CD4-positive, alpha-beta T cell treated with Interleukin-10 for 1 hour (primary cell): ENCODE measurements at regions not wholly inside any gene's neighbourhood (a gene's known extent, or its start where the extent isn't known, plus 50 kb on each side); places are given as distances from the start of the nearest gene placed in this dataset.

Experiments
- DNase-seq: peaks from one replicate; pipeline ENCODE4 v3.0.0-alpha.2; 2020

DNA sequence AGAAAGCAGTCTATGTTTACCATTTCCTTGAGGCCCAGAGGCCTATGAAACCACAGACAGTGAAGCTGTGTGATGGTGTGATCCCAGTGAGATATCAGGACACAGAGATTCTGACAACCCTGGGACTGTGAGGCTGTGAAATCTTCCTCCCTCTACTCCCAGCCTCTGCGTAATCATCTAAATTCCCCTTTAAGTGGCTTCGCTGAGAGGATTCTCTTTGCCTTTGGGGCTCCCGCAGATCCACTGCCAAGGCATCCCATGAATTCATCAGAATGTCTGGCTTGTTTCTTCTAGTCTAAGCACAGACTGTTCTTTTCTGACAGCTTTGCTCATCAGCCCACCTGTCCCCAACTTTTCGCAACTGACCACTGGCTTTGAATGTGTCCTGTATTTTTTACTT lies 901.2 kb upstream of the NR2F2 start:
- no peak for DNase-seq

DNA sequence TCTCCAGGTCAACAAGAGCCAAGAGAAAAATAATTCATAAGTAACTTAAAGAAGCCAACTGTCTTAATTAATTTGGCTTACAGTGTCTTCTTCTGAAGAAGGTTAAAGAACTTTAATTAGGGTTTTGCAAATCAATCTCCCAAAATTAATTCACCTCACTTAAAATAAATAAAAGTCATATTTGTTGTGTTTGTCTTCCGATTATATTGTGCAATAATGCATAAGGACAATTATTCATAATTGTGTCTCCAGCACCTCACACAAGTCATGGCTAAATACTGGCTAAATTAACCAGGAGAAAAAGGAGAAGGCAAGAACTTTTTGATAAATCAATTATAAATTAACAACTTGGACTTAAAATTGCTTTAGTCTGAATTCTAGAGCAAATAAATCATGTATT lies 899.0 kb upstream of the NR2F2 start:
- no peak for DNase-seq

DNA sequence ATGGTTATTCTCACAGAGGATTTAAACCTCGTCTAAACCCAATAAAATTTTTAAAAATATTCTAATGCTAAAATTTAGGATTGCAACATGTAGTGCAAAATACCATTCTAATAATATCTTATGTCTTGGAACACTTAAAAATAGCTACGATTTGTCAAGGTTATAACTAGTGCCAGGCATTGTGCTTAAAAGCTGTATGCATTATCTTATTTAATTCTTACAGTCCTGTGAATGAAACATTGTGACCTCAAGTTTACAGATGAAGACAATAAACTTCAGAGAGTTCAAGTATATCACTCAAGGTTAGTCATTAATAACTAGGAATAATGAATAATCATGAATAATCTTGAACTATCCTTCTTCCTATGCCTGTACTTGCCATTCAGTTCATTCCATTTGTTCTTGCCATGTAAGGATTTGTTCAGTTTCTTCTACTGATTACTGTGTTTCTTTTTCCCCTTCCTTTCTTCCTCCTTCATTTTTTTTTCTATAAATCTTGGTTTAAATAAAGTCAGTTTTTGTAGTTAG lies 897.6 kb upstream of the NR2F2 start:
- DNase-seq: no peak

DNA sequence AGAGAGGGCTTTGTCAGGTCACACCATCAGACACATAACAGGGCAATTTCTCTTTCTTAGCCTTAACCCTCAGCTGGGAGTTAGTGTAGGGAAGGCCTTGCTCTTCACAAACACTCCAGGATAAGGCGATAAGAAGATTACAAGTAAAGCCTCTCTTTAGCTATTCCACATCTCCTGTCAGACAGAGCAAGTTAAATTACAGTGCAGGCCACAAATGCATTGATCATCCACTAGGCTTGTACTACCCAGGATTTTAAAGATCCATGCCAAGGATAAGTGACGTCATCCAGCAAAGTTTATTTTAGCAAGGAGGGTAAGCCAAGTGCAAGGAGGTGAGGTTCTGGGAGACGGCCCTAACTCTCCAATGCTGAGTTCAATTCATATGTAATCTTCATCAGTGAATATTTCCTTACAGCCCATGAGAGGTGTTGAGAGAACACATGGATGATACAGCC lies 890.6 kb upstream of the NR2F2 start:
- no peak for DNase-seq

DNA sequence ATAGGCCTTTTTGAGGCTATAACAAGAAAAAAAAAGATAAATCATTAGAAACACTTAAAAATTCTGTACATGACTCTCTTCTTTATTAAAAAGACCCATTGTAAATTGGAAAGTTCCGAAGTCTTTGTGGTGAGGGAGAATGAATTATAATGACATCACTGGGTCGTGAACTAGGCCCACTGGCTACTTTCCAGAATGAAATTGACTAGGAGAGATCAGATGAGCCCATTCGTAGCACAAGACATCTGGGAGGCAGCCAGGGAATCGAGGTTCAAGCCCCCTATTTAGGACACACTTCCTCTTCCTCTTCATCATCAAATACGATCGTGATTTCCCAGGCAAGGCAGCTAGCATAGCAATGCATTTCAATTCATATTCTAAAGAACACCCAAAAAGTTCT lies 889.8 kb upstream of the NR2F2 start:
- DNase-seq: no peak

DNA sequence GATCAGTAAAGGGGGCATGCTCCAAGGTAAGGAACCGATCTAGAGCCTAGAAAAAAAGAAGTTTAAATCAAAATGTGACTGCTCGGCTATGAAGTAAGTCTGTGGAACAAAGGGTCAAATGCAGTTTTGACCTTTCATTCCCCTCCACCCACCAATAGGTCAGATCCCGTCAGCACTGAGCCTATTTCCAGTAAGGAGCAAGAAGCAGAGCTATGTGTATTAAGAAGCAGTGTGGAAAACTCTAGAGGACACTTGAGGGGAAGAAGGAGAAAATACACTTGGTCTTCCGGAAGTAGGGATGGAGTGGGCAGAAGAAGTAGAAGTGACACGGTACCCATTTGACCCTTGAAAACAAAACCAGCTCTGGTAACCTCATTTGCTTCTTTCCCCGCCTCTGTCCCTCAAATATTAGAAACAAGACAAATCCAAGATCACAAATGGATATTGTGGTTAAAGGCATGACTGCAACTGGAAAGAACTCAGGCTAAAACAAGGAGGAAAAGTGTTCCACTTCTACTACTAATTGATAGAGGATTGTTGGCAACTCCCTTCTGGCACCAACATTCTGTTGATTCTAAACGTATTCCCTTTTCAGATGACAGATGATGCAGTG lies 888.3 kb upstream of the NR2F2 start:
- DNase-seq: no peak

DNA sequence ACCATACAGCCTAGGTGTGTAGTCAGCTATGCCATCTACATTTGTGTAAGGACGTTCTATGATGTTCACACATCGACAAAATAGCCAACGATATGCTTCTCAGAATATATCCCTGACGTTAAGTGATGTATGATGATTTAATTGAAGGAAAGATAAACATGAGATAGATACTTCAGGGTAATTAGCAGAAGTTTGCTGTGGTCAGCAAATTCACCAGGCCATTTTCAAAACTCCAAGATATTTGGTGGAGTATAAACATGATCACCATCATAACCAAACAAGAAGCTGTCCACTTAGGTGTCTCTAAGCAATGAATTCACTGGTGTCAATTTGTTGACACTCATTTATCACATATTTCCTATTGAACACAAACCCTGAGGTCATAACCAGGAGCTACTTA lies 885.6 kb upstream of the NR2F2 start:
- no peak for DNase-seq

DNA sequence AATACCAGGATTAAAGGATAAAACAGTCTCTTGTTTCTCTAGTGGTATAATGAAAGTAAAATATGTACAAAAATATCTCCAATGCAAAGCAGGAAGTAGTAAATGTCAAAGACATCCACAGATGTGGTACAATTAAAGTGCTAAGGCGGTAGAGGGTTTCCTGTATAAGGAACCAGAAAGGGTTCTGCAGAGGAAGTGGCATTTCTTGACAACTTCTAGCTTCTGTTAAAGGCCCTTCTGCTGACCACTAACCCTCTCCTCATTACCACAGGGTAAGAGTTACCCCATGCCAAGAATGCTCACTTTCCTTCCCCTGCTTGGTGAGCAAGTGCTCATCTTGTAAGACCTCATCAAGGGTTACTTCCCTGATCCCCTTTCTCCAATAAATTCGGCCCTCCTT lies 883.6 kb upstream of the NR2F2 start:
- peak; percentile 51 for DNase-seq

DNA sequence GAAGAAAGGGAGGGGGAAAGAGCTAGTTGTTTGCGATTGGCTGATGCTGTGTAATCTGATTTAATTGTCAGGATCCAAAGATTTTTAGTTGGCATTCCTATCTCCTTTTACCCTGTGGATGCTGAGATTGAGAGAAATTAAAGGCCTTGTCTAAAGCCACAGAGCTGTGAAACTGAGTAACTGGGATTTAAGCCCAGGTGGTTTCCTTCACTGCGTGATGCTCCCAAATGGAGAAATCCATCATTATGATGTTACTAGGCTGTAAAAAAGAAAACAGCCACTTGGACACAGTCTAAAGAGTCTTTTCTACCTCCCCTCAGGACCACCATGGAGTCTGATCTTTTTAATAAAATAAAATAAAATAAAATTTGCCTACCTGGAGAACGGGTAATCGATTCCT lies 883.0 kb upstream of the NR2F2 start:
- DNase-seq: no peak

DNA sequence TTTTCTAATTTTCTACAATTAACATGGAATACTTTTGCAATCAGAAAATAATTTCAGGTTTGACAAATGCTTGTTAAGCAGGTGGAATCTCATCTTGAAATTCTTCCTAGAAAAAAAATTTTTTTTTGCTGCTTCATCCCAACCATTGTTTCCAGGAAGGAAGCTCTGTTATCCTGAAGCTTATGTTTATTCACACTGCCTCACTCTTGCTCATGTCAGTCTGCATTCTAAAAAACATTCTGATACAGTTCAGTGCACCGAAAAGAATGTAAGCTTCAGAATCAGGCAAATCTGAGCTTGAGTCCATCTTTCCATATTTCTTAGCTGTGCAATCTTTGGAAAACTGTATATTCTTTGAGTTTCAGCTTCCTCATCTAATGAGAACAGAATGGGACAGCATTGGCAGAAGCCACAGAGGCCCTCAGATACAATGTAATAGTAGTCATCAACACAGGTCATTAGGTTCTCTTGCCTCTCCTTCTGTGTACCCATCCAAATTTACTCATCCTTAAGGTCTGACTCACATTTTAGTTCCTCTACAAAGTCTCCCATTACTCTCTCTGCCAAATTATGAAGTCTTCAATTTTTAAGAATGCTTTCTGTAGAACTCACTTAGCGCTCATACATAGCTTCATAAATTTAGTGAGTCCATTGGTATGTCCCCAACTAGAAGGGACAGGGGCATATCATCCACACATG lies 881.8 kb upstream of the NR2F2 start:
- DNase-seq: no peak

DNA sequence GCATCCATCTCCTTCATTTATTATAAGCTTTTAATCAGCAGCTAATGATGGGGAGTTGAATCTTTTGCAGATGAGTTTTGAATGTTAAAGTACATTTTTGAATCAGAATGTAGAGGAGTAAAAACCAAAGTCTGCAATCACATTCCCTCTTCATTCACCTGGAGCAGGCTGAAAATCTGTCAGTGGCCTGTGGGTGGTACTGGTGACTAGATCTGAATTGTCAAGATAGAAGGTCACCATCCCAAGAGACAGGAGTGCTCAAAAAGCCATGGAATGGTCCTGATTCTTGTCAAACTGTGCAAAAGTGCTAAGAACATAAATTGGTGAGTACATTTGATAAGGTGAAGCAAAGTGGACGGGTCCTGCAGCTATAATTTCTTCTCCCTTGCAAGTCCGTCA lies 881.3 kb upstream of the NR2F2 start:
- DNase-seq: no peak

DNA sequence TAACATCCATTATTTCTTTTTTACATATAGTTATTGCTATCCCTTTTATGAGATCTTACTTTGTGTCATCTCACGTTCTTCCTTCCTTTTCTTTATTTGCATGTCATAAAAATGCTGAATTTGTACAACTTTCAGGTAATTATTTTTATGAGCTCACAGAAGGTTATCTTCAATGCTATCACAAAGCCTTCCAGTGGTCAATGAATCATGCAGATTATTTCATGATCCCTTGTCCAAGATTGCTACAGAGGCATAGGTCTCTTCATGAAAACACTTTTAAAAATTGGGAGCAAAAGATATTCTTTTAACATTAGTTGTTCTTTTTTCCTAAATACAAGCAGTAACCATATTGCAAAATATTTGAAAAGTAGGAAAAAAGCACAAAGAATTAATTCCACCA lies 880.1 kb upstream of the NR2F2 start:
- no peak for DNase-seq

DNA sequence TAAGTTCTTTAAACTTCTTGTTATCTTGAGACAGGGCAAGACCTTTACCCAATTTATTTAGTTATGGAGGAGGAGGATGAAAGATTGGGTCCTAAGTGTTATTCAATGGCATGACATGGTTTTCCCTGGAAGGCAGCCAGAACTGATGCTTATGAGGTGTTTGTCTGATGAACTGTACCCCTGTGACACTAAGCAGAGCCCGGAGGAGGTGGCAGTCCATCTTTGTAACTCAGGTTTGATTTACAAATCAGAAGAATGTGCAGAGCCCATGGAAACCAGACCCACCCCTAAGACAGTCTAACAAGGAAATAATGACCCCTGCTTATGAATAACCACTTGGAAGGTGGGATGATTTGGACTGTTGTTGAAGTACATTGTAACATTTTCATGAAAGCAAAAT lies 878.6 kb upstream of the NR2F2 start:
- no peak for DNase-seq

DNA sequence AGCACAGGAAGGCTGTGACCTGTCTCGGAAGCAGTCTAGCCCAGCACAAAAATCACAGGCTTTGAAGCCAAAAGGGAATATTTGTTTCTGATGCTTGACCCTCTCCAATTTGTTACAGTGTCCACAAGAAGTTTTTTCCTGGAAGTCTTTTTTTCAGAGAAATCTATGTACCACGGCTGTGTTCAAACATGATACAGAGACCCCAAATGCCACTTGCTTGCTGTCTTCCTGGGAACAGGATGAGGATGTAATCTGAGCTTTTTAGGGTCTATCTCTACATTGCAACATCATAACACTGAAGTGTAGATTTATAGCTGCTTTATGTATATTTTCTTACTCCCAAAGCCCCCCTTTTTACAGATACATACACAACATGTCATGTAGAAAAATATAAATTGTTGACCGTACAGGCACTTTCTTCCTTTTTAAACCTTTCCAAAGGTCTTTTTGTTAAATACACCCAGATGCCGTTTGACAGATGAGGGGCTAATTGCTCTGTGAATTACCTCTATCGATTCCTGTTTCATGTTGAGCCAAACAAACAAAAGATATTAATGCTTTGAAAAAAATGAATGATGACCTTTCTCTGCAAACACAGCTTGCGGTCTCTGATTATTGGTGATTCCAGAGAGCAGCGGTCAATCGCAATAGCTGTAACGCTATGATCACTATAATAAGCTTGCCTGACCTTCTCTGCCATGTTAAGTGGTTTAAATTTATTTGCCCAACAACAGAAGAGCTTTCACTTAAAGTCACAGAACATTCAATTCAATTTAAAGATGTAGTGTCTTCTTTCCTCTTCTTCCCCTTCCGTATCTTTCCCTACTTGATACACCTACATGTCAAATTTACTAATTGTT lies 875.9 kb upstream of the NR2F2 start:
- no peak for DNase-seq

DNA sequence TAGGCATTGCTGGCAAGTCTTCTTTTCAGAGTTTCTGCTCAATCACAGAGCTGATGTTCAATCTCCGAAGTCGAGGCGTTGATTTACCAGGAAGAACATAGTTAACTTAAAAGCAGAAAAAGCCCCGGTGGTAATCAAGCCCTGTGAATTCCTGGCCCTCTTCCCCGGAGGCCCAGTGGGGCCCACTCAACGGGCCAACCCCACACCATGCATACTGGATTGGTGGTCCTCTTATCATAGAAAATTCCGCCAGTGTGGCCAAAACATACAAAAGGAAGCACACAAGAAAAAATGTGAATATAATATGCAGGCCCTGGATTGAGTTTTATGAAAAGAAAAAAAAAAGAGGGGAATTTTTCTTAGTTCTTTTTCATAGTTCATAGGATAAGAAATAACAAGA lies 873.0 kb upstream of the NR2F2 start:
- DNase-seq: no peak

DNA sequence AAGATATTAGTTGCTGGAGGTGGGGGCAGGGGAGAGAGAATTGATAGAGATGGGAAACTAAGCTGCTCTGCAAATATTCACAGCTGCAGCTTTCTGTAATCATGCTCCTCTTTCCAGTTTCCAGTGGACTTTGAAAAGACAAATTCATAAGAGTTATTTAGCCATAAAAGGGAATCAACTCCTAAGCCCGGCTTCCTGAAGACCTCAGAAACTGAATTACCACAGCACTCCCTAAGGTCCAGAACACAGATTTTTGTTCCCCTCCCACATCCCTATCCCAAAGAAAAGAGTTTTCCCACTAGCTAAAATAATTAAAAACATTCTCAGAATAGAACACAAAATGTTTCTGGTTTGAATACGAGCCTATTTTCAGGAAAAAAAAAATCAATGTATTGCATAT lies 871.8 kb upstream of the NR2F2 start:
- DNase-seq: no peak

DNA sequence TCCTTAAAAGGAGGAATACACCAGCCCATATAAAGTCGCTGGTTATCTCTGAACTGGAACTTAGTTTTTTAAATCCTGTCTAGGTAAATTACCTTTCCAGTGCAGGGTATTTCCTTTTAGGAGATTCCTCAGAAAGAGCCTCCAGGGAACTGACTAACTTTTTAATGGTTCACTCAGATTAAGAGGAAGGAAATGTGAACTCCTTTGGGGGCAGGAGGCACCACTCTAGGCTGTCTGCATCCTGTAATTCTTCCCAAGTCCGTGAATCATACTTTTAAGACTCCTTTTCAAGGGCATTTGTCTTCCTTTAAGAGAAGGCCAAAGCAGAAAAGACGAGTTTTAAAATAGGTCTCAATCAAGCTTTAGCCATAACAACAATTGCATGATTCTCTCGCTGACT lies 871.2 kb upstream of the NR2F2 start:
- no peak for DNase-seq

DNA sequence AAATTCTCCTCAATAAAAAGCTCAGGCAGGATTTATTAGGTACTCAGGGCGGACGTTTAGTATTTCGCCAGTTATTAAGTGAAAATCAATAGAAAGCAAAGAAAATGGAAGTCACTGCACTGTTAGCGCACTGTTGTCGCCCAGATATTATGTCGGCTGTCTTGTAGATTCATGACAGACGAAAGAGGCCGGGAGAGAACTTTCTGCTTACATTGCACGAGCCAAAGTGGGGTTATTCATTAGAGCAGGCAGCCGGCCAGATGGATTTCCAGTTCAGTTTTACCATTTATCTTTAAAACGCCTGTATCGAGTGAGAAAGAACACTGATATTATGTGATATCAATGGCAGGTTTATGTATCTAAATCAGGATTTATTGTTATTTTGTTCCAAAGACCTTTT lies 866.0 kb upstream of the NR2F2 start:
- no peak for DNase-seq

DNA sequence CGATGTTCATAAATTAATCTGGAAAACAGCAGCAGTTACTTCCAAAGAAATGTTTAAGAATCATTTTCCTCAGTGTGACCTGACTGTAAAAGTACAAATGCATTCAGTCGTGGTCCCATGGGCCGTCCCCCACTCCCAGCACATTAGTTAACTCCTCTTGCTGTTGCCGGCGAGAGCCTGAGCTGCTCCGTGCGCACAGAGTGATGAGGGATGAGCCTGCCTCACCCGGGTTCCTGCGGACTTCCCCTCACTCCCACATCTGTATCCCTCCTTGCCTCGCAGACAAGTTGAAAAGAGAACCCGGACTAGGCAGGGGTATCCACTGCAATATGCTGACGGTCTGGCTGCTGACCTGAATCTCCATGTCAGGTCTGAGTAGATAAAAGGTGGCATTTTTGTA lies 861.7 kb upstream of the NR2F2 start:
- DNase-seq: no peak

DNA sequence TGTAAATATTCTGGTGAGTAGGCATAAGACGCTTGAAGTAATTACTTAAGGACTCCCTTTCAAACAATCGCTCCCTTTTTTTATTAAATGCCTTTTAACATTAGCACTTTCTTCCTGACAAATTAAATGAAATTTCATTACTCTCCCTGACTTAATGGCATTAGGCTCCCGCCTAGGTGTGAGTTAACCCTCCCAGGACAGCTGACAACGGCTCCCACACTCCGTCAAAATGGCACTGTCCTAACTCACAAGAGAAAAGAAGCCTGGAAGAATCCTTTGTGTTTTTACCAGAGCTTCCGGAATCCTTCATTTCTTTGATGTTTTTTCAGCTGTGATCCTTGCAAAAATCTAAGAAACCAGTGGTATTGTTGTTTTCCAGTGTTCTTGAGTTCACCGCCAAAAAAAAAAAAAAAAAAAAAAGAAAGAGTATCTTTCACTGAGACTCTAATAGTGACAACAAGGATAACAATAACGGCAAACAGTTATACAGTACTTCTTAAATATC lies 861.0 kb upstream of the NR2F2 start:
- no peak for DNase-seq

DNA sequence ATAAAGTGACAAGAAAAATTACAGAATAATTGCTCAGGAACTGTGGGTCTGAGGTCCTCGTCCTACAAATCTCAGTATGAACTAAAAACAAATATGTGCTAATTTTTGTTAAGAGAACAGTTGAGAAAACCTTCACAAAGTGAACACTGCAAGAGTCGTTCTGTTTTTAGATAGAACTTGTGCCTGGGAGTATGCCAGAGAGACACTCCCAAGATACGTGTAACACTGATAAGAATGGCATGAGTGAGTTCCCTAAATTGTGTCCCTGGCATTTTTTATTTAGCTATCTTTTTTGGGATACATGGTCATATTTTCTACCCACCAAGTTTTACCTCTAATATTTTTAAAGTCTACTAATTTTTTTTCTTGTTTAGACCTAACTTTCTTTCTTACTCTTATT lies 860.0 kb upstream of the NR2F2 start:
- no peak for DNase-seq

DNA sequence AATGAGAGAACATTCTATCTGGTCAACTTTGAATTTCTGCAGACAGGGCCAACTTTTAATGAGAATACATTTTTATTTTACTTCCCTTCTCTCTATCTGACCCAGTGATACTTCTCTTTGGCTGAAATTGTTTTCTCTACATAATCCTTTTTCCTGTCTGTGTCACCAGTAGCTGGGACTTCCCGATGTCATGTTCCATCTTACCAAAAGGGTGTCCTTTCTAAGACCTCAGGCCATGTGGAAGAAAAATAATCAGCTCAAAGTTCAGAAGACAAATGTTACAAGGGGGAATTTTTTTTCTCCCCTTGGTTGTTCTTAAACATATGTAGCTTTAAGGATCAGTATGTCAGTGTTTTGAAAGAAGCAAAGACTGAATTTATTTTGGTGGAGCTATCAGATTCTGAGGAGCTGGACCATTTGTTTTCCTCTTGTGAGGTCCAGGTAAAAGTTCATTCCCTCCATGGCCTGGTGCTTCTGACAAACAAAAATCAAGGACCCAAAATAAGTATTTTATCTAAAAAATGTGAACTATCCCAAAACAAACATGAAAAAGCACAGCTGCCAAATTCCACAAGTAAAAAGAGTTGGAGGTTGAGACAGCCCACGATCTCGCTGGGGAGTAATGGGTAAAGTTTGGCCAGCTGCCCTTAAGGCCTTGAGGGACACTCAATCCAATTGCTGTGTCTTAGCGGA lies 859.4 kb upstream of the NR2F2 start:
- DNase-seq: no peak

DNA sequence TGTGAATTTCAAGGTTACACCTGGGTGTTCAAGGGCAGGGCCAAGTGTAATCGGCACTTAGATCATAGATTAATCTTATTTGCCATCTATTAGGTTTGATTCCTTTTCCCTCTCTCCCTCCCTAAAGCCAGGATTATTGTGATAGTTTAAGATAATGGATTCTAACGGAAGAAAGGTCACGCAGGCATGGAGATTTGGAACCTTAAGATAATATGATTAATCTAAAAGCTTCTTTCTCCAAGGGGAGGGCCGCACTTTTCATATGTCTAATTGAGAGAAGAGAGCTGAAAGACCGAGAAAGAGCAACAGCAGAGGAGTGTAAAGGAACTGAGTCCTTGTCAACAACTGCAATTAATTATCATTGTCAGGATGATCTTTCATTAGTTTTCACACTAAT lies 858.8 kb upstream of the NR2F2 start:
- DNase-seq: no peak
